GM19452 (cell line): ENCODE measurements at regions not wholly inside any gene's neighbourhood (a gene's known extent, or its start where the extent isn't known, plus 50 kb on each side); places are given as distances from the start of the nearest gene placed in this dataset.
"Not testable (repeated sequence)": the region's sequence is repeated elsewhere in the genome, so short reads cannot be mapped to it uniquely, and the experiment has no call there.

Source experiments
- ATAC-seq: cut with Tn5 transposase; IDR thresholded peaks from one replicate; pipeline ENCODE4 v1.9.1; 2021; ENCODE audit not compliant: unreplicated experiment

DNA sequence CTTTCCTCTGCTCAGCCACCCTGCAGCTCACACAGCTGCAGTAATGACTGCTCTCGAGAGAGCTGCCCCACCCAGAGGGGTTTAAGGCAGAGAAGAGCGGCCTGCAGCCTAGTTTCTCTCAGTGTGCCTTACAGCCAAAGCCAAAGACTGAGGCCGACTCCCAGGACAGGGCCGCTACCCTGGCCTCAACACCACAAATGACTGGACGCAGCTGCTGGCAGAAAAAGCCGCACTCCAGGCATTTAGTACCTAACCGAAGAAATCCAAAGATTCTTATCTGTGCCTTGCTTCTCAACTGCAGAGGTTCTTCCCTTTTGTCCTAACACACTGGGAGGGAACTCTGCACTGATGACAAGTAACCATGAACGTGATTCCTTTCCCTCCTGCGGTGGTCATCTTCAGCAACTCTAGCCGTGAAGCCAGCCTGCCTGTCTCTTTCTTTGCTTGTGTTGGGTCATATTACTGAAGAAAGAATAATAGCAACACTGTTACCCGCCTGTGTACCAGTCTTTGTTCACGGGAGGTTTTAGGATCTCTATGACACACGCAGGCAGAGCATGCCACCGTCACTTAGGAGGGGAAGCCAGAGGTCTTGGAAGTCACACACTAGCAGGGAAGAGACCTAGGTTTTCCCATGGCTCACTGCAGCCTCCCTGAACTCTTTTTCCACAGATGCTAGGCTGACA, 202.7 kb downstream of the RHOU start:
- no peak for ATAC-seq

- ATAC-seq: no peak
Observed at GRCh38 chr1:228938537-228938901, 203.2 kb downstream of the RHOU start.

DNA sequence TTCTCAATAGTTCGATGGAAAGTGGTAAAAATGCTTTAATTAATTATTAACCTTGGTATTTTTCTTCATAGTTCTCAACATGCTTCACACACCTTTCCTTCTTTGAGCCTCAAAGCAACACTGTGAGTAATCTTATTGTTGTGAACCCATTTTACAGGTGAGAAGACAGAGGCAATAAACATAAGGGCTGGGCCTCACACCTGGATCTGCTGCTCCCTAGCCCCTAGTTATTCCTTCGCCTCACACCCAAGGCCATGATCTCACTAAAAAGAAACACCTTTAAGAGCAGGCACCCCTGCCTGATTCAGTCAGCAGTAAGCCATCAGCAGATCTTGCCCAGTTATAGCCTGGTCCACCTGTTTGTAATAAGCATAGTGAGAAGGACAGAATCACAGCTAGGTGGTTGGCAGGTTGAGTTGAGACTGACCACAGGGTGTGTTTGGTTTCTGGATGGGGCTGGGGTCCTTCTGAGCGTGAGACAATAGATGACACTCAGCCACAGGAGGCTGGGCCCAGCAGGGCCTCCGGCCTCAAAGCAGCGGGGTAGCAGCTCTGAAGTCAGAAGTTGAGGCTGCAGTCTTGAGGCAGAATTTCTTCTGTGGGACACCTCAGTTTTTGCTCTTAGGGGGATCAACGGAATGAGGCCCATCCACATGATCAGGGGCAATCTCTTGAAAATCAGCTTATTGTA, 203.9 kb downstream of the RHOU start:
- ATAC-seq: no peak

- ATAC-seq: no peak
Observed at GRCh38 chr1:228939881-228940392, 204.7 kb downstream of the RHOU start.

- no peak for ATAC-seq
Observed at GRCh38 chr1:228940526-228940925, 205.2 kb downstream of the RHOU start.

- no peak for ATAC-seq
Observed at GRCh38 chr1:228940926-228941325, 205.6 kb downstream of the RHOU start.

DNA sequence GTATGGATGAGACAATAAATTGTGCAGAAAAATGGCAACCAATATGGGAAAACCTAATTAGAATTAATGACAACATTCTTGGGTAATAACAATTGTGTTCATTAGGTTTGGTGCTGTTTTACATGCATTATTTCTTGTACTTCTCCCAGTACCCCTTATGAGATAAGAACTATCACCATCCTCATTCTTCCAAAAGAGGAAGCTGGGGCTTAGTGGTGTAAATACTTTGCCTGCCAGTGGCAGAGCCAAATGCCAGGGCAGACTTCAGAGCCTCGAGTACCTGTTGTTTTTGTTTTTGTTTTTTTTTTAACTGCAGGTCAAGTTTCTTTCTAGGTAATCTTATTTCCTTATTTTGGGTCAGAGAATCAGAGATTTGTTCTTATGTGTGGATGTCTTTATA, 206.4 kb downstream of the RHOU start:
- ATAC-seq: no peak

DNA sequence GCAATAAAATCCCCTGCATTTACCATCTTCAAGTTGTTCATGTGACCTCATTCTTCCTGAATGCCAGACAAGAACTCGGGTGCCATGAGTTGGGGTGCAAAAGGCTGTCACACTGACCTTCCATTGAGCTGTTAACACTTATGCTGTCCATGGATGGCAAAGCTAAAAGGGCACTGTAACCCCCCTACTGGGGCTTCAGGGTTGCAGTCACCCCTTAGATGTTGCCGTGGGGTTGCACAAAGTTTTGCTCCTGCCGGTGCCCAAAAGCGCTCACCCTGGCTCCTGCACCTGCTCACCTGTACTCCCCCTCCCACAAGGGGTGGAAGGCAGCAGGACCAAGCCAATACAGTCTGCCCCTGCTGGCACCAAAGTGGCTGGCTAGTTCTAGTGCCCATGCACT, 208.2 kb downstream of the RHOU start:
- ATAC-seq: no peak

DNA sequence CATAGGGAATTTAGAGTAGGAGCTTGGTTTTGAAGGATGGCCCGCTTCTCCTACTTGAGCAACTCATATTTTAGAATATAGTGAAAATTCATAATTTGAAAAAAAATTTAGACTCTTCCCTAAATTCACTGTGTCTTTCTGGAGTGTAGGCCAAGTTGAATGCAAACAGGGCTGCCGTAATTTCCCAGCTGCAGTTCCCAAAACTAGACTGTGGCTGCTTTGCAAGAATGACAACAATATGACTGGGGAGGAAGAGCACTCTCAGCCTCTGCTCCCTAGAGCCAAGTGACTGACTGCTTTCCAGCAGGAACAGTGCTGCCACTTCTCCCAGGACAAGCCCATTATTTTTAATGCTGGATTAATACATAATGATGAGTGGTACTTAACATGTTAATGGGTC, 209.0 kb downstream of the RHOU start:
- ATAC-seq: no peak

DNA sequence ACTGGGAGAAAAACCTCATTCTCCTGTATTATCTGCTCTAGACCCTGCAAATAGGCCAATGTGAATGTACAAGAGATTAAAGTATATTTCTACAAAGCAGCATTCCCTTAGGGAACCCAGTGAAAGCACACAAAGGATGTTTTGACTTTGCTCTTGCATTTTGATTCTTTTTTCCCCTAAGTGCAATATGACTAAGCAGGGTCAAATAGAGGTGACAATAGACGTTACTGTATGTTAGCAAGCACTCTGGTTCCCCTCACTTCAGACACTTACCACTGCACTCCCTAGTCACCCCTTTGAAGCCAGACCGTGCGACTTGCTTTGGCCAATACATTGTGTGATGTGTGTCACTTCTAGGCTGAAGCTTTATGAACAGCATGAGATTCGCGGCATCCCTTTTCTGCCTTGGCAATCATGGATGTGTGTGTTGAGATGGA, 209.7 kb downstream of the RHOU start:
- ATAC-seq: no peak

GRCh38 chr1:228945885-228946284, 210.6 kb downstream of the RHOU start:
- no peak for ATAC-seq

DNA sequence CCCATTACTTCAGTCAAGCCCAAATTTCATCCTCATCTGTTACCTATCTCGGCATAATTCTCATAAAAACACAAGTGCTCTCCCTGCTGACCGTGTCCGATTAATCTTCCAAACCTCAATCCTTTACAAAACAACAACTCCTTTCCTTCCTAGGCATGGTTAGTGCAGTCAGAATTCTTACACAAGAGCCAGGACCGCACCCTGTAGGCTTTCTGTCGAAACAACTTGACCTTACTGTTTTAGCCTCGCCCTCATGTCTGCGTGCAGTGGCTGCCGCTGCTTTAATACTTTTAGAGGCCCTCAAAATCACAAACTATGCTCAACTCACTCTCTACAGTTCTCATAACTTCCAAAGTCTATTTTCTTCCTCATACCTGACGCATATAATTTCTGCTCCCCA, 214.3 kb downstream of the RHOU start:
- ATAC-seq: not testable (repeated sequence)

GRCh38 chr1:228953207-228953606, 217.9 kb downstream of the RHOU start:
- ATAC-seq: no peak

- not testable (repeated sequence) for ATAC-seq
Observed at GRCh38 chr1:228953808-228954207, 218.5 kb downstream of the RHOU start.

- no peak for ATAC-seq
Observed at GRCh38 chr1:228955691-228956090, 220.4 kb downstream of the RHOU start.

GRCh38 chr1:228956864-228957263, 221.6 kb downstream of the RHOU start:
- no peak for ATAC-seq

DNA sequence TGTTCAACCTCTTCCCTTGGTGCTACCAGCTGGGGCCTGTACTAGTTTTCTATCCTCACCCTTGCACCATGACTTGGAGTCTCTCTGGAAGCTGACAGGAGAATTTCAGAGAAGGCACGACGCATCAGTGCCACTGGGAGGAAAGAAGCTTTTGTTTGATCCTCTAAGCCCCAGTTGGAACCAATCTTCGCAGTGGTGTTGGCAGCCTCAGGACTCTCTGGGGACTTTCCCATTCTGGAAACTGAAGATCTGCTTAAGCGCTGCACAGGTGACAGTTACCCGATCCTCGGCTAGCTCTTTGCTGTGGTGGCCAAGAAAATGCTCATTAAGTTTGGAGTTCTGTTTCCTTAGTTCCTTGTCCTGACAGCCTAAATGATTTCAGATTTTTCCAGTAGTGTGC, 222.3 kb downstream of the RHOU start:
- no peak for ATAC-seq

- ATAC-seq: no peak
Observed at GRCh38 chr1:228958121-228958520, 222.8 kb downstream of the RHOU start.

- no peak for ATAC-seq
Observed at GRCh38 chr1:228958741-228959140, 223.5 kb downstream of the RHOU start.

GRCh38 chr1:228960705-228961104, 225.4 kb downstream of the RHOU start:
- ATAC-seq: no peak

DNA sequence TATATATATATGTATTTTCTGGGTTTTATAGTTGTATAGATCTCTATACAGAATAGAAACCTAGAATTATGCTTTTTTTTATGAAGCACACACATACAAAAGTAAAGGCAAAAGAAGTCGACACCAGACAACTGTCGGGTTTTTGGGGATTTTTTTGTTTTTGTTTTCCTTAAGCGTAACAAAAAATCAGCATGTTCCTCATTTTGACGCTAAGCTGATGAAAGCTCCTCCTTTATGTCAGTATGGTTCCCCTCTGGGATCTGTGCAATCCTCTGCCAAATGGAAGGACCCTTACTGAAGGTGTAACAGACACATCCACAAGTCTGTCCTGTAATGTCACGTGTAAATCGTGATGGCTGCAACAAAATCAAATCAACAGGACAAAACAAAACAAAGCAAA, 226.2 kb downstream of the RHOU start:
- no peak for ATAC-seq

GRCh38 chr1:228963795-228964177, 228.5 kb downstream of the RHOU start:
- ATAC-seq: no peak
